ENCODE measurements at regions not wholly inside any gene's neighbourhood (a gene's known extent, or its start where the extent isn't known, plus 50 kb on each side); places are given as distances from the start of the nearest gene placed in this dataset.

DNA sequence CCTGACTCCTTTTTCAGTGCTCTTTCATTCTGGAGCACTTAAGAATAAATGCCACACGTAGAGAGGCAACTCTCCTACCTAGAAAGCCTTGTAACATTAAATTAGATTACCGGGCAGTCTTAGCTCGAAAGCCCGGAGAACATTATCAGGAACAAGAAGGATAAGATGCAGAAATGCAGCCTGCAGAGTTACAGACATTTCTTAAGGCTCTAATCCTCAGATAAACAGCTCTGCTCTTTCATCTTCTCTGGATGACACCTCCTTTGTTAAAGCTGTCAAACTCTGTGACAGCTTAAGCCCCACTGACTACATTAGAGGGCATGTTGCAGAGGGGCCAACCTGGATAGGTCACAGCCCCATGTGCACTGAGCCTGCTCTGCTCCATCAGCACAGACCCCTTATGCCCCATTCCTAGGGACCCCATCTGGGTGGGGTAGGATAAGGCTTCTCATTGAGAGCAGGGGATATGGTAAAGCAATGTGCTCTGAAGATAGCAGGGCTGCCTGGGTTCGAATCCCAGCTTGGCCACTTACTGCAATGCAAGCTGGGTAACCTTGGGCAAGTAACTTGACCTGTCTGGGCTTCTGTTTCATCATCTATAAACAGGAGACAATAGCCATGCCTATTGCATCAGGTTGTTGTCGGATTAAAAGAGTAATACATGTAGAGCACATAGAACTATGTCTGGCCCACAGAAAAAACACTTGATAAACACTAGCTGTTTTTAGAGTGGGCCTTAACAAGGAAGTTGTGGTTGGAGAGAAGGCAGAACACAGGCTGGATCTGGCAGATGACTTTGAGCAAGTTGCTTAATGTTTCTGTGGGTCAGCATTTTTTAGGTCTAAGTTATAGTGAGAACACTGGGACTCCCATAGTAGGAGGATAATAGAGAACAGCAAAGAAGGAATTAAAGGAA lies 111.4 kb downstream of the THNSL2 start:
- TF ChIP-seq, protein P1, sequence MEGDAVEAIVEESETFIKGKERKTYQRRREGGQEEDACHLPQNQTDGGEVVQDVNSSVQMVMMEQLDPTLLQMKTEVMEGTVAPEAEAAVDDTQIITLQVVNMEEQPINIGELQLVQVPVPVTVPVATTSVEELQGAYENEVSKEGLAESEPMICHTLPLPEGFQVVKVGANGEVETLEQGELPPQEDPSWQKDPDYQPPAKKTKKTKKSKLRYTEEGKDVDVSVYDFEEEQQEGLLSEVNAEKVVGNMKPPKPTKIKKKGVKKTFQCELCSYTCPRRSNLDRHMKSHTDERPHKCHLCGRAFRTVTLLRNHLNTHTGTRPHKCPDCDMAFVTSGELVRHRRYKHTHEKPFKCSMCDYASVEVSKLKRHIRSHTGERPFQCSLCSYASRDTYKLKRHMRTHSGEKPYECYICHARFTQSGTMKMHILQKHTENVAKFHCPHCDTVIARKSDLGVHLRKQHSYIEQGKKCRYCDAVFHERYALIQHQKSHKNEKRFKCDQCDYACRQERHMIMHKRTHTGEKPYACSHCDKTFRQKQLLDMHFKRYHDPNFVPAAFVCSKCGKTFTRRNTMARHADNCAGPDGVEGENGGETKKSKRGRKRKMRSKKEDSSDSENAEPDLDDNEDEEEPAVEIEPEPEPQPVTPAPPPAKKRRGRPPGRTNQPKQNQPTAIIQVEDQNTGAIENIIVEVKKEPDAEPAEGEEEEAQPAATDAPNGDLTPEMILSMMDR (conservative IDR thresholded peaks at IDR 0.05 in 1 of 2, IDR thresholded peaks at IDR 0.05 in 1 of 2; ENCODE audit: low read depth in 1 of 2, low read length in 2 of 2) = no peak
- TF ChIP-seq EZH2 (IDR thresholded peaks at IDR 0.05; ENCODE audit: low read length, missing control alignments) = no peak
